NOMO-1 treated with dmso at 0.1 percent for 144 hours (cell line): ENCODE measurements at regions not wholly inside any gene's neighbourhood (a gene's known extent, or its start where the extent isn't known, plus 50 kb on each side); places are given as distances from the start of the nearest gene placed in this dataset.
"Not testable (repeated sequence)": the region's sequence is repeated elsewhere in the genome, so short reads cannot be mapped to it uniquely, and the experiment has no call there.

Experiments
- DNase-seq: peaks from one replicate; lab custom pipeline; 2025; ENCODE audit not compliant: unreplicated experiment; lab: John Stamatoyannopoulos, UW

GRCh38 chr2:111523009-111523408 is 361.0 kb downstream of the ANAPC1 start:
- no peak for DNase-seq

GRCh38 chr2:111525026-111525425 is 359.0 kb downstream of the ANAPC1 start:
- DNase-seq, result not testable (repeated sequence)

- DNase-seq, result not testable (repeated sequence)
Observed at GRCh38 chr2:111526041-111526639, 357.9 kb downstream of the ANAPC1 start.

DNA sequence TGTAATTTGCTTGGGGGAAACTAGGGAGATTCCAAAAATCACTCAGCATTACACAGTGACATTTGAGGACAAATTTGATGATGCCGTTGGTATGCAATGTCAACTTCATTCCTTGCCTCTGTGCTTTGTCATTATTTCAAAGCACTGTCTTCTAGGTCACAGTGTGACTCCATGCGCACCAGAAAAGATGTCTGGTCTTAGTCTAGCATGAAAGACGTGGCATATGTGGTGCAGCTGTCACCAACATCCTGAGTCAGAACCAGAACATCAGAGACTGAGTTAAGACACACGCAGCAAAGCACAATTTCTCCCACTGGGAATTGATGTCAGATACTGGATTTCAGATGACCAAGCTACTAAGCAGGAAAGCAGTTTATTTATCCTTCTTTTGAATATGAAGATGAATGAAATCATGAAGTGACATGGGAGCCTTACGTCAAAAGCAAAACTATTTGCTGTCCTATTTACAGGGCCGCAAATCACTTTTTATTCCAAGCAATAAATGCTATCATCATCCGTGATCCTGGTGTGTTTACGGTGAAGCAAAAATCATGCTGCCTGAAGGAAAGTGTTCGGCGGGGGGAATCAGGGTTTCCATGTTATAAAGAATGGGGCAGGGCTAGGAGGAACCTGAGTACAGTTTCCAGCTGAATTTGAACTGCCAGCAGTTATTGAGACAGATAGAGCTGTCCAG is 356.1 kb downstream of the ANAPC1 start:
- not testable (repeated sequence) for DNase-seq

DNA sequence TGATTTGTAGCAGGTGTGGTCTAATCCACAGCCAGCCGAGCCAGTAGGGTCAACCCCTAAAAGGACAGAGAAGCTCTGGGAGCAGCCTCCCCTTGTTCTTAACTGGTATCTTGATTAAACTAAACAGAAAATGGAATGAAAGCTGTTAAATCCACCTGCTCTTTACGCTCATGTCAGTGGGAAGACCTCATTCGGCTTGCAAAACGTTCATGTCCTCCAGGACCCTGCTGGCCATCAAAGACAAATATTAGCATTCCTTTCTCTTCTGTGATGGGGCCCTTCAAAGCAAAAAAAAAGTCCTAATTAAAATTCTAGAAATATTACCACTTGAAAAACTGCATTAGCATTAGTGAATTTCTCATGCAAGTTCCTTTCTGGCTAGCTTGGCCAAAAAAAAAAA is 355.0 kb downstream of the ANAPC1 start:
- DNase-seq, result not testable (repeated sequence)

DNA sequence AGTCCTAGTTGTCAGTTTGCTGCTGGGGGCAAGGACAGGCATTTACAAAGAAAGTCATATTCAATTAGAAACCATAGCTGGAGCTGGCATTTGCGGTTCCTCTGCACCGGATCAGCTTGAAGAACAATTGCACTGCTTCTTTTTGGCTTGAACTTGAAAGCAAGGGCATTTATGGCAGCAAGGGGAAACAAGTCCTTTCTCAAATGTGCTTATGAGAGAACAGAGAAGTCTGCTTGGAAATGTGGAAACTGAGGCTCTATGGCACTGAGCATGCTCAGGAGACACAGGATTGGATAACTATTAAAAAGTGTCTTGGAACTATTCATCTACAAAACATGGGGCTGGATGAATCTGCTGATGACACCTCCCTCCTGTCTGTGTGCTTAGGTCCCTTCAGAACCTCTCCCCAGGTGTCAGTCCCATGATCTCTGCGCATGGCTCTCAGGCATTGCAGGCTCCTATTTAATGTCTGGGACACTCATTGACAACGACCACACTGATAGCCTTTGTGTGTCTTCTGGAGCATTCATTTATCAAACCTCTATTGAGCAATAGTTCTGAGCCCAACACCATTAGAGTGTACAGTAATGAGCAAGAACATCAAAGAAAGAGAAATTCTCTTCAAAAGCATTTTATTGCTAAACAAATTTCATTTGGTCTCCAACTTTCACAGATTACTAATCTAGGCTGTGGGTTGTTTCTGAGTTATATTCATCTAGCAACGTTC is 353.6 kb downstream of the ANAPC1 start:
- DNase-seq, result not testable (repeated sequence)

DNA sequence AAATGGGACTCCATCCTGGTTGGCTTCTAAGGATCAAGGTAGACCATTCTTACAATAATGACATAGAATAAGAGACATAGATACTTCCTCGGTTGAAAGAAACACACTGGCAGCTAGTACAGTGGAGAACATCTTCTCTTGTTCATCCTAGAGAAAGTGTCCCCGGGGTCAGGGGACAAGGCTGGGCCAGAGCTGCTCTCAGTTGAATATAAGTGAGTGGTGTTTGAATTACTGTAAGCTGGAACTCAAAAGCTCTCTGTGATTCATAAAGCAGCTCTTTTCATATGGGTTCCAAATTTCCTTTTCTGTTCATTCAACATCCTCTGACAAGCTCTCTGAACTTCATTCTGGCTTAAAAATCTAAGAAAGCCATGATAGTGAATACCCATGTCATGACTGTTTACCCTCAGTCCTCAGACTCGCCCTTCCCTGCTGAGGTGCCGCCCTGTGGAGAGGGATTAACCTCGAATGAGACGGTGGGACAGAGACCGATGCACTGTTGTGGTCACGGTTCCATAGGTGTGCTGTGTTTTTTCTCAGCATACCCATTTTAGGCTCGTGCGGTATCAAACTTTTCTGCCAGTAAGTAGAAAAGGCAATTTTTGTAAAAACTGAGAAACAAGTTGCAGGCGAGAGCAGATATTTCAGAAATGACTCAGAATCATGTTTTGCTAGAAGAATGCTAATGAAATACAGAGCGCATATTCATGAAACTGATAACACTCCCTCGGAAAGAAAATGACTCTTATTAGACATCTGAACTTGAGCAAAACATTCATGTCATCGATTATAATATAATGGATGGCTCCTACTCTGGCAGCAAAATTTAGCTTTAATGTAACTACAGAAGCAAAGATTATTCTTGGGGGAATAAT is 351.1 kb downstream of the ANAPC1 start:
- DNase-seq, result not testable (repeated sequence)

DNA sequence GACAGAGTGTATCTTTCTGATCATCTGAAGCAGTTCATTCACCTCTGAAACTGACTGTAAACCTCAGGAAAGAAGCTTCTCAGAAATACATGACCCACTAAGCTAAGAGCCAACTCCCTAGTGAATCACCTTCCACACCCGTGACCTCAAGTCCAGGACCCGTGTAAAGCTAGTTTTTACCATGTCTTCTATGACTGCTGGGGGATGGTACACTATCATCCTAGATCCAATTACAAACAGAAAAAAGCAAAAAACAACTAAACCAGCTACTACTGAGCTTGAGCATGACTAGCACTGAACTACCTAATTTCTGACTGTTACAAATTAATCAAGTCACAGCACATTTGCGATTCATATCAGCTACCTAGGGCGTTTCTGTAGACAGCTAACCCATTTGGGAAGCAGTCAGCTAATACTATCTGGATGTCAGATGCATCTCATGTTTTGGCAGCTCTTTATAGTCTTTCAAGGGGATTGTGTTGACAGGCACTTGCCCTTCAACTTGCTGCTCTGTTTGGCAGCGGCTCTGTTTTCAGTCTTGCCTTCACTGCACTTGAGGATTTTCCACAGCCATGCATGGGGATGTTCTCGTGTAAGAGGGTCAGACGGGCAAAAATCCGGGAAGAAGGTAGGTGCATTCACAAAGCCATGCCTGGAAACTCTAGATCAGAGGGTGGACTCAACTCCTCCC is 350.3 kb downstream of the ANAPC1 start:
- not testable (repeated sequence) for DNase-seq

GRCh38 chr2:111534910-111535352 is 349.1 kb downstream of the ANAPC1 start:
- no peak for DNase-seq

GRCh38 chr2:111535404-111535803 is 348.6 kb downstream of the ANAPC1 start:
- DNase-seq, result no peak

GRCh38 chr2:111537078-111537655 is 346.8 kb downstream of the ANAPC1 start:
- DNase-seq, result no peak

GRCh38 chr2:111539991-111540390 is 344.0 kb downstream of the ANAPC1 start:
- DNase-seq, result not testable (repeated sequence)

GRCh38 chr2:111542120-111542774 is 341.7 kb downstream of the ANAPC1 start:
- DNase-seq, result not testable (repeated sequence)

GRCh38 chr2:111544006-111544405 is 340.0 kb downstream of the ANAPC1 start:
- not testable (repeated sequence) for DNase-seq

DNA sequence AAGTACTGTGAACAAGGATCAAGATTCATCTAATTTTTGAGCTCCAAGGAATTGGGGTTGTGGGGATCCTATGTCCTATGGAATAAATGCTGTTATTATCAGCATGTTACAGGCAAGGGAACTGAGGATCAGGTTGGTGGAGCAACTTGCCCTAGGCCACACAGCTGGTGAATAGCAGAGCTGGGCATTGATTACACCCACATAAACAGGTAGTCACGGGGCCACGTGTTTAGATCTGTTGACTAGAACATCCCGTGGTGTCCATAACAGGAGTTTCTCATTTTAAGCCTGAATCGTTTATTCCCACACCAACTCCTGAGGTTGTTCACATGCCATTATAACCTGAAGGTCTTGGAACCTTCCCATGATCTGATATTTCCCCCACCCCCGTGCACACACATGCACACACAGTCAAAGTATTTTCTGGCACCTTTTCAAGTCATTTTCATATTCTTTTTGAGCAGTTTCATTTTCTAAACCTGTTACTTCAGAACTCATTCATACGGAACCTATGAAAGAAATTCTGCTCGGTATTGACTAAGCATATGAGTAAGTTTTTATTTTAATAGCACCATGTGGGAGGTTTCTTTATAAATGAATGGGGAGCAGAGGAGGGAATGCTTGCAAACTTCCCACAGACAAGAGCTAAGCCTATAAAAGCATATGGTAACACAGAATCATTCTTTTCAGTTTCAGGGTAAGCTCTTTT is 338.1 kb downstream of the ANAPC1 start:
- not testable (repeated sequence) for DNase-seq

GRCh38 chr2:111546578-111546977 is 337.4 kb downstream of the ANAPC1 start:
- DNase-seq, result not testable (repeated sequence)

DNA sequence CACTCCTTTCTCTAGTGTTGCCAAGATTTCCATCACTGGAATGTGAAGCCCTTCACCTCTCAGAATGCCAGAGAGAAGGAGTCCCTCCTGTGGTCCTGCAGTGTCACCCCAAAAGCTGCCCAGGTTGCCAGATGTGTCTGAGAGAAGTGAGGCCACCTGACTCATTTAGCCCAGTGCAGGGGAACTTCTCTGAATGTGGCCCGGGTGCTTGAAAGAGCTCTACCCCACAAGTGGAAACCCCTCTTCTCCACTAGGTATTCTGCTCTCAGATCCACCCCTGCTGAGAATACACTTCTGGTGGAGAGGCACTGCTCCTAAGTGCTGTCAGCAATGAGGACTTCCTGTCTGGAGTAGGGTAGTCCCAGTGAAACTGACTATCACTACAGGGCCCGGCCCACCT is 334.8 kb downstream of the ANAPC1 start:
- not testable (repeated sequence) for DNase-seq

- DNase-seq, result not testable (repeated sequence)
Observed at GRCh38 chr2:111551428-111551827, 332.6 kb downstream of the ANAPC1 start.

DNA sequence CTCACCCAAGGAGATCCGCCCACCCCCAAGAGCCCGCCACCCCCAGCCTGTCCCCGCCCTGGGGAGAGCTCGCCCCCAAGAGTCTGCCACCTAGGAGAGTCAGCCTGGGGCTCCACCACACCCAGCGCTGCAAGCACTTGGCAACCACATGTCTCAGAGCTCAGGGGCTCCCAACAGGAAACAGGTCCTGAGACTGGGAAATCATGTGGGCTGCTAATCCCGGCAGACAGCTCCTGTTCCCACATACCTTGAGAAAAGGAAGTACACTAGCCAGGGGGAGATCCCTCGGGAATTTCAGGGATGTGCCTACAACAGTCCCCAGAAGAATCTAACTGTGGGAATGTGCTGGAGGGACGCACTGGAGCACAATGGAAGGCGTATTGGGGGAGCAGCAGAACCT is 331.4 kb downstream of the ANAPC1 start:
- DNase-seq, result not testable (repeated sequence)
